Jurkat, Clone E6-1 (cell line): ENCODE measurements at regions not wholly inside any gene's neighbourhood (a gene's known extent, or its start where the extent isn't known, plus 50 kb on each side); places are given as distances from the start of the nearest gene placed in this dataset.
A peak's percentile ranks its signal among the peaks of the same experiment; 100 is the strongest.

Experiments
- DNase-seq: peaks from one replicate; pipeline ENCODE4 v3.0.0-alpha.2; 2011; ENCODE audit warnings: low read depth, low spot score
- H3K4me3 ChIP-seq: 2 replicates; pipeline ENCODE4 v1.5.1; 2011; ENCODE audit warnings: mild to moderate bottlenecking, low read length, control low read depth, moderate library complexity

GRCh38 chr15:79230766-79231165 is 51.8 kb upstream of the ANKRD34C start:
- no peak for DNase-seq

GRCh38 chr15:79222808-79223207 is 59.7 kb upstream of the ANKRD34C start:
- no peak for DNase-seq

More at GRCh38 chr15:79230766-79231165, 51.8 kb upstream of the ANKRD34C start:
- no peak overlapping the region for H3K4me3 ChIP-seq

GRCh38 chr15:79221696-79222095 is 60.8 kb upstream of the ANKRD34C start:
- no peak overlapping the region for H3K4me3 ChIP-seq
- DNase-seq, result no peak

More at GRCh38 chr15:79222808-79223207, 59.7 kb upstream of the ANKRD34C start:
- no peak overlapping the region for H3K4me3 ChIP-seq

- DNase-seq, result no peak
- no peak overlapping the region for H3K4me3 ChIP-seq
These were observed 63.0 kb upstream of the ANKRD34C start for GRCh38 chr15:79219393-79220056.

- no peak overlapping the region for H3K4me3 ChIP-seq
- DNase-seq, result no peak
These were observed 63.8 kb upstream of the ANKRD34C start for GRCh38 chr15:79218588-79219200.

GRCh38 chr15:79213650-79214049 is 68.9 kb upstream of the ANKRD34C start:
- H3K4me3 ChIP-seq, result no peak overlapping the region
- DNase-seq, result no peak

GRCh38 chr15:79212589-79213157 is 69.8 kb upstream of the ANKRD34C start:
- no peak for DNase-seq
- no peak overlapping the region for H3K4me3 ChIP-seq

GRCh38 chr15:79211481-79211880 is 71.0 kb upstream of the ANKRD34C start:
- no peak for DNase-seq
- no peak overlapping the region for H3K4me3 ChIP-seq

- no peak for DNase-seq
These were observed 72.8 kb upstream of the ANKRD34C start for GRCh38 chr15:79209690-79210089.

GRCh38 chr15:79209116-79209515 is 73.4 kb upstream of the ANKRD34C start:
- DNase-seq, result no peak
- H3K4me3 ChIP-seq, result no peak overlapping the region

More at GRCh38 chr15:79209690-79210089, 72.8 kb upstream of the ANKRD34C start:
- H3K4me3 ChIP-seq, result no peak overlapping the region

- no peak overlapping the region for H3K4me3 ChIP-seq
- peak; percentile 7 for DNase-seq
These were observed 74.3 kb upstream of the ANKRD34C start for GRCh38 chr15:79208179-79208578.

GRCh38 chr15:79206940-79207339 is 75.6 kb upstream of the ANKRD34C start:
- H3K4me3 ChIP-seq, result no peak overlapping the region
- no peak for DNase-seq

- DNase-seq, result no peak
- no peak overlapping the region for H3K4me3 ChIP-seq
These were observed 77.4 kb upstream of the ANKRD34C start for GRCh38 chr15:79204886-79205675.

GRCh38 chr15:79198461-79198860 is 84.1 kb upstream of the ANKRD34C start:
- DNase-seq, result no peak
- H3K4me3 ChIP-seq, result no peak overlapping the region

- H3K4me3 ChIP-seq, result no peak overlapping the region
- DNase-seq, result no peak
These were observed 85.2 kb upstream of the ANKRD34C start for GRCh38 chr15:79197285-79197684.

GRCh38 chr15:79195802-79196201 is 86.7 kb upstream of the ANKRD34C start:
- DNase-seq, result no peak
- H3K4me3 ChIP-seq, result no peak overlapping the region

GRCh38 chr15:79195239-79195638 is 87.3 kb upstream of the ANKRD34C start:
- no peak for DNase-seq
- no peak overlapping the region for H3K4me3 ChIP-seq

- no peak for DNase-seq
- H3K4me3 ChIP-seq, result no peak overlapping the region
These were observed 88.1 kb upstream of the ANKRD34C start for GRCh38 chr15:79194386-79194785.

- no peak overlapping the region for H3K4me3 ChIP-seq
- DNase-seq, result no peak
These were observed 89.0 kb upstream of the ANKRD34C start for GRCh38 chr15:79193549-79193948.

GRCh38 chr15:79193103-79193502 is 89.4 kb upstream of the ANKRD34C start:
- no peak for DNase-seq

More at GRCh38 chr15:79193103-79193502, 89.4 kb upstream of the ANKRD34C start:
- H3K4me3 ChIP-seq, result no peak overlapping the region
